Large intestine (tissue), 3 donors: ENCODE measurements at regions not wholly inside any gene's neighbourhood (a gene's known extent, or its start where the extent isn't known, plus 50 kb on each side); places are given as distances from the start of the nearest gene placed in this dataset.

Experiments used
- DNase-seq, 2 donors: peaks; one replicate each; pipeline versions ENCODE4 v3.0.0 to v3.0.0-alpha.2; 2013
- H3K27ac ChIP-seq: one replicate; pipeline ENCODE4 v1.5.1; 2013; ENCODE audit warnings: low read length
- H3K27me3 ChIP-seq: 2 replicates; pipeline ENCODE4 v1.6.1; 2013; ENCODE audit warnings: low read length; ENCODE audit not compliant: control insufficient read depth, insufficient read depth
- H3K36me3 ChIP-seq: 2 replicates; pipeline ENCODE4 v1.6.1; 2013; ENCODE audit warnings: low read length; ENCODE audit not compliant: control insufficient read depth, insufficient read depth
- H3K4me1 ChIP-seq: one replicate; pipeline ENCODE4 v1.6.1; 2013; ENCODE audit warnings: low read length; ENCODE audit not compliant: control insufficient read depth, insufficient read depth
- H3K4me3 ChIP-seq: one replicate; pipeline ENCODE4 v1.5.1; 2013; ENCODE audit warnings: low read length
- H3K9me3 ChIP-seq: one replicate; pipeline ENCODE4 v1.6.1; 2013; ENCODE audit warnings: mild to moderate bottlenecking, low read depth, low read length, moderate library complexity; ENCODE audit not compliant: control insufficient read depth
- WGBS: methylation state at CpG from one replicate; pipeline ENCODE4 v1.1.5; 2013; ENCODE audit warnings: low lambda C conversion rate; ENCODE audit not compliant: insufficient coverage; 5-methylcytosine and 5-hydroxymethylcytosine counted together

- Histone ChIP-seq H3K4me3 (no peak overlapping the region), H3K27me3 (no peaks in the 10 kb centered on the region), H3K27ac (no peak overlapping the region), H3K9me3 (no peaks in the 10 kb centered on the region), H3K4me1 (no peaks in the 10 kb centered on the region), H3K36me3 (no peaks in the 10 kb centered on the region)
- DNase-seq: no peak
- WGBS: no CpG with 5 or more reads among the region's 3 CpGs
Observed at GRCh38 chr20:40223810-40224209, 465.2 kb downstream of the MAFB start.

- no peak for DNase-seq
- no peak overlapping the region for H3K4me3 ChIP-seq
- no CpG with 5 or more reads among the region's 2 CpGs for WGBS
- H3K4me1 ChIP-seq: no peaks in the 10 kb centered on the region
- H3K27ac ChIP-seq: no peak overlapping the region
- no peaks in the 10 kb centered on the region for H3K27me3 ChIP-seq
- H3K36me3 ChIP-seq: no peaks in the 10 kb centered on the region
- H3K9me3 ChIP-seq: no peaks in the 10 kb centered on the region
Observed at GRCh38 chr20:40218971-40219370, 470.1 kb downstream of the MAFB start.

GRCh38 chr20:40218316-40218969 is 470.6 kb downstream of the MAFB start:
- Histone ChIP-seq H3K27ac (no peak overlapping the region), H3K4me1 (no peaks in the 10 kb centered on the region), H3K9me3 (no peaks in the 10 kb centered on the region), H3K4me3 (no peak overlapping the region), H3K27me3 (no peaks in the 10 kb centered on the region), H3K36me3 (no peaks in the 10 kb centered on the region)
- no CpG with 5 or more reads among the region's 7 CpGs for WGBS
- DNase-seq: no peak

GRCh38 chr20:40207655-40208054 is 481.4 kb downstream of the MAFB start:
- Histone ChIP-seq H3K4me3 (no peak overlapping the region), H3K27me3 (no peaks in the 10 kb centered on the region), H3K36me3 (no peaks in the 10 kb centered on the region), H3K4me1 (no peaks in the 10 kb centered on the region), H3K27ac (no peak overlapping the region), H3K9me3 (no peaks in the 10 kb centered on the region)
- 100% methylated on average over 1 of the region's 1 CpG for WGBS
- no peak for DNase-seq

- H3K36me3 ChIP-seq: no peaks in the 10 kb centered on the region
- no peak overlapping the region for H3K4me3 ChIP-seq
- H3K9me3 ChIP-seq: no peaks in the 10 kb centered on the region
- DNase-seq: no peak
- H3K27me3 ChIP-seq: no peaks in the 10 kb centered on the region
- no peaks in the 10 kb centered on the region for H3K4me1 ChIP-seq
- 50% methylated on average over 1 of the region's 2 CpGs for WGBS
- no peak overlapping the region for H3K27ac ChIP-seq
Observed at GRCh38 chr20:40205971-40206370, 483.1 kb downstream of the MAFB start.

- Histone ChIP-seq H3K4me3 (no peak overlapping the region), H3K4me1 (no peaks in the 10 kb centered on the region), H3K27ac (no peak overlapping the region), H3K27me3 (no peaks in the 10 kb centered on the region), H3K36me3 (no peaks in the 10 kb centered on the region), H3K9me3 (no peaks in the 10 kb centered on the region)
- 80% methylated on average over 1 of the region's 1 CpG for WGBS
- DNase-seq: no peak
Observed at GRCh38 chr20:40203032-40203431, 486.0 kb downstream of the MAFB start.

GRCh38 chr20:40197691-40198090 is 491.3 kb downstream of the MAFB start:
- H3K9me3 ChIP-seq: no peaks in the 10 kb centered on the region
- no peak for DNase-seq
- H3K4me1 ChIP-seq: no peaks in the 10 kb centered on the region
- H3K36me3 ChIP-seq: no peaks in the 10 kb centered on the region
- H3K27ac ChIP-seq: no peak overlapping the region
- WGBS: no CpG with 5 or more reads among the region's 4 CpGs
- no peak overlapping the region for H3K4me3 ChIP-seq
- no peaks in the 10 kb centered on the region for H3K27me3 ChIP-seq

- Histone ChIP-seq H3K27me3 (no peaks in the 10 kb centered on the region), H3K9me3 (no peaks in the 10 kb centered on the region), H3K4me3 (no peak overlapping the region), H3K4me1 (no peaks in the 10 kb centered on the region), H3K36me3 (no peaks in the 10 kb centered on the region), H3K27ac (no peak overlapping the region)
- DNase-seq: no peak
- WGBS: no CpG with 5 or more reads among the region's 2 CpGs
Observed at GRCh38 chr20:40196846-40197436, 492.1 kb downstream of the MAFB start.

GRCh38 chr20:40195742-40196141 is 493.3 kb downstream of the MAFB start:
- Histone ChIP-seq H3K27me3 (no peaks in the 10 kb centered on the region), H3K27ac (no peak overlapping the region), H3K4me3 (no peak overlapping the region), H3K9me3 (no peaks in the 10 kb centered on the region), H3K4me1 (no peaks in the 10 kb centered on the region), H3K36me3 (no peaks in the 10 kb centered on the region)
- DNase-seq: no peak
- WGBS: no CpG with 5 or more reads among the region's 6 CpGs

GRCh38 chr20:40192529-40192928 is 496.5 kb downstream of the MAFB start:
- no peak overlapping the region for H3K27ac ChIP-seq
- no peak for DNase-seq
- no peaks in the 10 kb centered on the region for H3K27me3 ChIP-seq
- no peak overlapping the region for H3K4me3 ChIP-seq
- no peaks in the 10 kb centered on the region for H3K36me3 ChIP-seq
- H3K9me3 ChIP-seq: no peaks in the 10 kb centered on the region
- H3K4me1 ChIP-seq: no peaks in the 10 kb centered on the region

- no CpG with 5 or more reads among the region's 4 CpGs for WGBS
- no peak overlapping the region for H3K27ac ChIP-seq
Observed at GRCh38 chr20:40192081-40192480, 497.0 kb downstream of the MAFB start.

More at GRCh38 chr20:40192081-40192480, 497.0 kb downstream of the MAFB start:
- Histone ChIP-seq H3K36me3 (no peaks in the 10 kb centered on the region), H3K9me3 (no peaks in the 10 kb centered on the region), H3K4me3 (no peak overlapping the region), H3K27me3 (no peaks in the 10 kb centered on the region), H3K4me1 (no peaks in the 10 kb centered on the region)
- no peak for DNase-seq
